Kidney (tissue), 13 donors: ENCODE measurements at regions not wholly inside any gene's neighbourhood (a gene's known extent, or its start where the extent isn't known, plus 50 kb on each side); places are given as distances from the start of the nearest gene placed in this dataset.
A peak's percentile ranks its signal among the peaks of the same experiment; 100 is the strongest.

Experiments used
- DNase-seq, 5 donors: peaks; one replicate each; pipeline ENCODE4 v3.0.0-alpha.2; 2013 to 2020
- FAIRE-seq: peaks from 2 replicates; lab custom pipeline; 2012; peaks lifted over from hg19 to GRCh38; lab: Jason Lieb, UNC
- H3K27ac ChIP-seq, 2 donors: one replicate each; pipeline ENCODE4 v1.7.0; 2013; ENCODE audit warnings: low read depth in 2 of 2, low read length in 2 of 2, inconsistent platforms in 1 of 2
- H3K27me3 ChIP-seq: one replicate; pipeline ENCODE4 v1.7.1; 2013; ENCODE audit warnings: low read length, inconsistent platforms; ENCODE audit not compliant: control insufficient read depth, insufficient read depth
- H3K36me3 ChIP-seq, 3 donors: one replicate each; pipeline versions ENCODE4 v1.7.0 to v1.7.1; 2013; ENCODE audit warnings: low read length in 3 of 3, control low read depth in 1 of 3, inconsistent platforms in 1 of 3; ENCODE audit not compliant: insufficient read depth in 3 of 3, control insufficient read depth in 2 of 3
- H3K4me1 ChIP-seq, 3 donors: one replicate each; pipeline versions ENCODE4 v1.7.0 to v1.7.1; 2013; ENCODE audit warnings: low read length in 3 of 3, inconsistent platforms in 1 of 3, low read depth in 1 of 3; ENCODE audit not compliant: control insufficient read depth in 2 of 3, insufficient read depth in 2 of 3
- H3K4me3 ChIP-seq, 3 donors: one replicate each; pipeline versions ENCODE4 v1.7.0 to v1.8.1; 2013; ENCODE audit warnings: low read length in 3 of 3, control low read depth in 1 of 3, inconsistent platforms in 1 of 3
- H3K9ac ChIP-seq, 3 donors: one replicate each; pipeline versions ENCODE4 v1.7.0 to v1.7.1; 2013; ENCODE audit warnings: low read length in 3 of 3, control low read depth in 1 of 3, inconsistent platforms in 1 of 3
- H3K9me3 ChIP-seq, 3 donors: one replicate each; pipeline versions ENCODE4 v1.7.0 to v1.7.1; 2013; ENCODE audit warnings: low read length in 3 of 3, control low read depth in 1 of 3, inconsistent platforms in 1 of 3; ENCODE audit not compliant: control insufficient read depth in 2 of 3, insufficient read depth in 1 of 3
- intact Hi-C: fragments of 100-400 bp; cut with DNase I; formaldehyde crosslinking; loops from one replicate; pipeline ENCODE4 v1.11.1; 2022
- TF ChIP-seq, protein P1 (sequence below): IDR thresholded peaks from 3 replicates; pipeline ENCODE4 v1.5.1; 2012; ENCODE audit warnings: mild to moderate bottlenecking, moderate library complexity, borderline replicate concordance; ENCODE audit not compliant: insufficient read depth; ENCODE audit errors: extremely low read depth
- donor health status: control.
- donor health status: control.
- donor health status: control.
- donor health status: control.
- donor health status: control.
- donor health status: DM: yes; HTN: yes; CAD: no.
- donor health status: Normal renal cell carcinoma (clear cell type).

DNA sequence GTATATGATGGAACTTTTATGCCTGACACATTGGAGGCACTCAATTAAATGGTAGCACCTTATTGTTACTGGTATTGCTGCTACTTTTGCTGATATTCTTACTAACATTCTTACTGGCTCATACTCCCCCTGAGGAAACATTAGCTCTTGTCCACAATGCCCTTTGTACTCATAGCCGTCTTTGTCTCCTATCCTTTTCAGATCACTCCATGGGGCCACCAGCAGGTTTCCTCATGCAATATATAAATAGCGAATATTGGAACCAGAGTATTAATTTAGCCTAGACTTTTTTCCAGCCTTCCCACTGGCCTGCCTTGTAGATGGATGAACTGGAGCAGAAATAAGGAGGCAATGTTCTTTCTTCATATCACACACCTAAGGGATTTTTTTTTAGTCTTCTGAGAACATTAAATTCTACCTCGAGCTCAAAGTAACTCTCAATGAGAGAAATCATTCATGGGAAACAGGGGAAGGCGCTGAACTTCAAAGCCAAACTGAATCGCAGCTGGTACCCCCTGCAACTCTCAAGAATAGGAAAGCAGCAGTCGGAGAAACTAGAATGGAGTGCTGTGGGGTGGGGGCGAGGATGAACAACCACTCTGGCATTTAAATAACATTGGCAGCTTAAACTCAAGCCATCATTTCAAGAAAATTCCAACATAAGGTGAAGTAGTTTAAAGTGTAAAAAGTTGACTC lies 300.3 kb downstream of the TAFA4 start:
- FAIRE-seq: no peak
- Histone ChIP-seq H3K4me3 (no peak overlapping the region), H3K27ac (no peak overlapping the region), H3K36me3 (no peaks in the 10 kb centered on the region), H3K4me1 (no peaks in the 10 kb centered on the region), H3K9ac (no peak overlapping the region), H3K27me3 (no peaks in the 10 kb centered on the region), H3K9me3 (no peaks in the 10 kb centered on the region)
- DNase-seq: no peak
- intact Hi-C loops: no loop called here
- TF ChIP-seq, protein P1, sequence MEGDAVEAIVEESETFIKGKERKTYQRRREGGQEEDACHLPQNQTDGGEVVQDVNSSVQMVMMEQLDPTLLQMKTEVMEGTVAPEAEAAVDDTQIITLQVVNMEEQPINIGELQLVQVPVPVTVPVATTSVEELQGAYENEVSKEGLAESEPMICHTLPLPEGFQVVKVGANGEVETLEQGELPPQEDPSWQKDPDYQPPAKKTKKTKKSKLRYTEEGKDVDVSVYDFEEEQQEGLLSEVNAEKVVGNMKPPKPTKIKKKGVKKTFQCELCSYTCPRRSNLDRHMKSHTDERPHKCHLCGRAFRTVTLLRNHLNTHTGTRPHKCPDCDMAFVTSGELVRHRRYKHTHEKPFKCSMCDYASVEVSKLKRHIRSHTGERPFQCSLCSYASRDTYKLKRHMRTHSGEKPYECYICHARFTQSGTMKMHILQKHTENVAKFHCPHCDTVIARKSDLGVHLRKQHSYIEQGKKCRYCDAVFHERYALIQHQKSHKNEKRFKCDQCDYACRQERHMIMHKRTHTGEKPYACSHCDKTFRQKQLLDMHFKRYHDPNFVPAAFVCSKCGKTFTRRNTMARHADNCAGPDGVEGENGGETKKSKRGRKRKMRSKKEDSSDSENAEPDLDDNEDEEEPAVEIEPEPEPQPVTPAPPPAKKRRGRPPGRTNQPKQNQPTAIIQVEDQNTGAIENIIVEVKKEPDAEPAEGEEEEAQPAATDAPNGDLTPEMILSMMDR: no peak

DNA sequence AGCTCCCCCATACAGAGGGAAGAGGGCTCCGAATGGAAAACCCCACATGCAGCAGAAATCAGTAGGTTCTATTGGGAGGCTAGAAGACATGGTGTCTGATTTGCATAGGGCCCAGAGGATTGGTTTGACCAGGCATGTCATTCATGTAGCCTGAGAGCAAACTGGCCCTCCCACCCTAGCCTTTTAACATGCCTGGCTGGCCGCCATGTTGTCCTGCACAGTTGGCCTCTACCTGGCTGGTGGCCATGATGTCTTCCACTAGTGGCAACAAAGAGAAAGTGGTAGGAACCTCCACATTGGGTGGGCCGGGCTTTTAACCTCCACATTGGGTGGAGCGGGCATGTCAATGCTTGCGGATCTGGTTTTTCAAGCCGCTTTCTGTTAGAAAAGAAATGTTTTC lies 312.1 kb downstream of the TAFA4 start:
- no peaks in the 10 kb centered on the region for H3K36me3 ChIP-seq
- TF ChIP-seq, protein P1: no peak
- intact Hi-C loops: no loop called here
- no peak overlapping the region for H3K9ac ChIP-seq
- FAIRE-seq (no peak), DNase-seq (peak in 1 of 5 donors; percentile 46)
- no peak overlapping the region for H3K4me3 ChIP-seq
- no peaks in the 10 kb centered on the region for H3K9me3 ChIP-seq
- H3K27me3 ChIP-seq: no peaks in the 10 kb centered on the region
- H3K27ac ChIP-seq: no peak overlapping the region
- H3K4me1 ChIP-seq: no peaks in the 10 kb centered on the region

DNA sequence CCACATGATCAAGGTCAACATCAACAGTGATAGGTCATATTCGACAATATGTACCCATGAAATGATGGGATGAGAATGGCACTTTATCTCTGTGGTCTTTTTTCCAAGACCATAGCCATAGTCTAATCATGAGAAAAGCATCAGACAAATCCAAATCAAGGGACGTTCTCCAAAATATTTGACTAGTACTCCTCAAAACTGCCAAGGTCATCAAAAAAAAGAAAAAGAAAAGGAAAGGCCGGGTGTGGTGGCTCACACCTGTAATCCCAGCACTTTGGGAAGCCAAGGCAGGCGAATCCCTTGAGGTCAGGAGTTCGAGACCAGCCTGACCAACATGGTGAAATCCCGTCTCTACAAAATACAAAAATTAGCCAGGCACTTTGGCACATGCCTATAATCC lies 318.3 kb downstream of the TAFA4 start:
- no peaks in the 10 kb centered on the region for H3K27me3 ChIP-seq
- H3K4me3 ChIP-seq: no peak overlapping the region
- H3K27ac ChIP-seq: no peak overlapping the region
- no peaks in the 10 kb centered on the region for H3K36me3 ChIP-seq
- no peaks in the 10 kb centered on the region for H3K4me1 ChIP-seq
- no peak for FAIRE-seq
- intact Hi-C loops: no loop called here
- no peak overlapping the region for H3K9ac ChIP-seq
- DNase-seq: no peak
- H3K9me3 ChIP-seq: no peaks in the 10 kb centered on the region
- TF ChIP-seq, protein P1: no peak

DNA sequence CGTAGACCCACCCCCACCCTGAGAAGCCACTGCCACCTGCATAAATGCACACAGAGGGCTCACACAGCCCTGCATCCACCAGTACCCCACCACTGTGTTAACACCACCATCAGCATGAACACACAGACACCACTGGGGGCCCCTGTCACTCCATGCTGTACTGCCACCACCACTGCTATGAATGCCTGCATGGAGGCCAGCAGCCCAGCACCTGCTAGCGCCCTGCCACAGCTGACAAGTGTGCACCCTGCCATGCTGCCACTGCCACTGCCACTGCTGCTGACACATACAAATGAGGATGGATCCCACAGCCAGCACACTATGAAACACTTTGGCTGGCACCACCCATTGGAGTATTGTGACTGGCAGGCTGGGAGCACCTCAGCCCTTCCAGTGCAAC lies 361.0 kb downstream of the TAFA4 start:
- FAIRE-seq: no peak

More for the DNA sequence above, 361.0 kb downstream of the TAFA4 start:
- H3K4me3 ChIP-seq: no peak overlapping the region
- H3K27ac ChIP-seq: no peak overlapping the region
- no peaks in the 10 kb centered on the region for H3K4me1 ChIP-seq
- no peaks in the 10 kb centered on the region for H3K36me3 ChIP-seq
- no peak for DNase-seq
- H3K9me3 ChIP-seq: no peaks in the 10 kb centered on the region
- intact Hi-C loops: no loop called here
- H3K9ac ChIP-seq: no peak overlapping the region
- H3K27me3 ChIP-seq: no peaks in the 10 kb centered on the region
- TF ChIP-seq, protein P1: no peak
